ENCODE measurements at regions not wholly inside any gene's neighbourhood (a gene's known extent, or its start where the extent isn't known, plus 50 kb on each side); places are given as distances from the start of the nearest gene placed in this dataset.

- ATAC-seq = no peak
- no peaks in the 10 kb centered on the region for H3K36me3 ChIP-seq (ENCODE audit: control insufficient read depth, insufficient read depth, low read length)
- no peak overlapping the region for H3K4me3 ChIP-seq (ENCODE audit: low read depth in 2 of 2, low read length in 2 of 2)
- BruUV-seq (replicated peaks) = no TSS peak
- no peak for DNase-seq (ENCODE audit: low read depth, low spot score)
- ChIA-PET CTCF (no interaction called here), POLR2A (no interaction called here)
- H3K4me1 ChIP-seq (ENCODE audit: control insufficient read depth, insufficient read depth, low read length) = no peaks in the 10 kb centered on the region
- intact Hi-C loops (cut with micrococcal nuclease; ENCODE audit: unreplicated experiment) (no loop called here), in situ Hi-C loops (cut with HindIII; ENCODE audit: low pct_unique_long_range_greater_than_20kb, low sequenced_read_pairs) (no loop called here)
- TF ChIP-seq POLR2AphosphoS5 (IDR thresholded peaks at IDR 0.05; ENCODE audit: low read depth, low read length) = no peak
- TF ChIP-seq CTCF (IDR thresholded peaks at IDR 0.05) = no peak
- no peak for TF ChIP-seq REST (IDR thresholded peaks at IDR 0.05; ENCODE audit: insufficient read depth in 1 of 2, low read depth in 2 of 2, low read length in 1 of 2)
- no peak for TF ChIP-seq TCF7L2 (IDR thresholded peaks at IDR 0.05; ENCODE audit: low read depth, low read length)
- no peak for TF ChIP-seq SIN3A (IDR thresholded peaks at IDR 0.05; ENCODE audit: borderline replicate concordance, insufficient read depth, low read depth, low read length)
- no peaks in the 10 kb centered on the region for H3K9me3 ChIP-seq (ENCODE audit: control insufficient read depth, insufficient read depth, low read depth, low read length)
- no peaks in the 10 kb centered on the region for H3K27me3 ChIP-seq (ENCODE audit: control insufficient read depth, insufficient read depth, low read length)
- H3K27ac ChIP-seq (ENCODE audit: low read length) = no peak overlapping the region
Observed at GRCh38 chr6:85392379-85392778, 57.5 kb upstream of the NT5E start.

GRCh38 chr6:85390775-85391174 lies 59.1 kb upstream of the NT5E start:
- H3K36me3 ChIP-seq (ENCODE audit: control insufficient read depth, insufficient read depth, low read length) = no peaks in the 10 kb centered on the region
- no peak overlapping the region for H3K4me3 ChIP-seq (ENCODE audit: low read depth in 2 of 2, low read length in 2 of 2)
- H3K27ac ChIP-seq (ENCODE audit: low read length) = no peak overlapping the region; the same call in 1 of the 2 replicates
- intact Hi-C loops (cut with micrococcal nuclease; ENCODE audit: unreplicated experiment) = no loop called here
- H3K9me3 ChIP-seq (ENCODE audit: control insufficient read depth, insufficient read depth, low read depth, low read length) = no peaks in the 10 kb centered on the region
- ChIA-PET CTCF (no interaction called here), POLR2A (interaction anchor here (0.6 kb wide), 1 partner anchor 72 kb away, joined by 4 read pairs; no protein-coding TSS in a partner anchor)
- H3K27me3 ChIP-seq (ENCODE audit: control insufficient read depth, insufficient read depth, low read length) = no peaks in the 10 kb centered on the region
- DNase-seq (ENCODE audit: low read depth, low spot score) (no peak), ATAC-seq (no peak)
- in situ Hi-C loops (cut with HindIII; ENCODE audit: low pct_unique_long_range_greater_than_20kb, low sequenced_read_pairs) = no loop called here
- H3K4me1 ChIP-seq (ENCODE audit: control insufficient read depth, insufficient read depth, low read length) = no peaks in the 10 kb centered on the region
- no TSS peak for BruUV-seq (replicated peaks)
- TF ChIP-seq TCF7L2 (IDR thresholded peaks at IDR 0.05; ENCODE audit: low read depth, low read length) (no peak), REST (IDR thresholded peaks at IDR 0.05; ENCODE audit: insufficient read depth in 1 of 2, low read depth in 2 of 2, low read length in 1 of 2) (no peak), POLR2AphosphoS5 (IDR thresholded peaks at IDR 0.05; ENCODE audit: low read depth, low read length) (no peak), SIN3A (IDR thresholded peaks at IDR 0.05; ENCODE audit: borderline replicate concordance, insufficient read depth, low read depth, low read length) (no peak), CTCF (IDR thresholded peaks at IDR 0.05) (no peak)
